Inferior parietal cortex (tissue), 1 donor: ENCODE measurements at regions not wholly inside any gene's neighbourhood (a gene's known extent, or its start where the extent isn't known, plus 50 kb on each side); places are given as distances from the start of the nearest gene placed in this dataset.

Experiments used
- DNase-seq: peaks from one replicate; pipeline ENCODE4 v3.0.0-alpha.2; 2016; ENCODE audit errors: extremely low spot score

- no peak for DNase-seq
Measured at GRCh38 chr12:23462546-23462945, 486.9 kb downstream of the SOX5 start.

GRCh38 chr12:23463172-23463571 is 486.3 kb downstream of the SOX5 start:
- DNase-seq, result no peak

GRCh38 chr12:23464241-23464812 is 485.1 kb downstream of the SOX5 start:
- no peak for DNase-seq

- DNase-seq, result no peak
Measured at GRCh38 chr12:23472329-23472971, 477.0 kb downstream of the SOX5 start.

GRCh38 chr12:23473071-23473470 is 476.4 kb downstream of the SOX5 start:
- no peak for DNase-seq

- no peak for DNase-seq
Measured at GRCh38 chr12:23474438-23474976, 475.0 kb downstream of the SOX5 start.
